H9 (cell line): ENCODE measurements at regions not wholly inside any gene's neighbourhood (a gene's known extent, or its start where the extent isn't known, plus 50 kb on each side); places are given as distances from the start of the nearest gene placed in this dataset.
A peak's percentile ranks its signal among the peaks of the same experiment; 100 is the strongest.

Experiments
- DNase-seq: peaks from one replicate; pipeline ENCODE4 v3.0.0-alpha.2; 2017
- H2AFZ ChIP-seq: one replicate; pipeline ENCODE4 v1.6.1; 2013; ENCODE audit warnings: mild to moderate bottlenecking, low read length, control low read depth, moderate library complexity
- H2AK5ac ChIP-seq: 2 replicates; pipeline ENCODE4 v1.6.1; 2013; ENCODE audit warnings: low read length, control low read depth, mixed read lengths; ENCODE audit not compliant: insufficient read length
- H2BK120ac ChIP-seq: one replicate; pipeline ENCODE4 v1.6.1; 2013; ENCODE audit warnings: low read depth, mild to moderate bottlenecking, low read length, control low read depth, inconsistent platforms; ENCODE audit not compliant: poor library complexity, severe bottlenecking
- H2BK12ac ChIP-seq: 2 replicates; pipeline ENCODE4 v1.6.1; 2013; ENCODE audit warnings: low read length, control low read depth, mixed read lengths, low read depth; ENCODE audit not compliant: insufficient read length
- H2BK15ac ChIP-seq: 2 replicates; pipeline ENCODE4 v1.6.1; 2013; ENCODE audit warnings: low read depth, low read length, control low read depth
- H2BK20ac ChIP-seq: one replicate; pipeline ENCODE4 v1.6.1; 2013; ENCODE audit warnings: low read depth, mild to moderate bottlenecking, low read length, control low read depth, inconsistent platforms; ENCODE audit not compliant: poor library complexity, severe bottlenecking
- H2BK5ac ChIP-seq: 2 replicates; pipeline ENCODE4 v1.6.1; 2013; ENCODE audit warnings: low read length, control low read depth, mixed read lengths; ENCODE audit not compliant: insufficient read length
- H3K14ac ChIP-seq: 2 replicates; pipeline ENCODE4 v1.6.1; 2013; ENCODE audit warnings: low read length, control low read depth; ENCODE audit not compliant: insufficient read depth
- H3K18ac ChIP-seq: 2 replicates; pipeline ENCODE4 v1.6.1; 2013; ENCODE audit warnings: low read depth, mild to moderate bottlenecking, mixed read lengths, low read length, control low read depth; ENCODE audit not compliant: insufficient read length
- H3K23ac ChIP-seq: 2 replicates; pipeline ENCODE4 v1.6.1; 2013; ENCODE audit warnings: low read length, control low read depth, mixed read lengths, low read depth; ENCODE audit not compliant: insufficient read length
- H3K23me2 ChIP-seq: 2 replicates; pipeline ENCODE4 v1.6.1; 2013; ENCODE audit warnings: low read depth, mild to moderate bottlenecking, mixed read lengths, low read length, control low read depth; ENCODE audit not compliant: insufficient read length, poor library complexity, severe bottlenecking
- H3K27ac ChIP-seq: 2 replicates; pipeline ENCODE4 v1.5.1; 2013; ENCODE audit warnings: low read length, control low read depth, mixed read lengths, low read depth; ENCODE audit not compliant: insufficient read length
- H3K27me3 ChIP-seq: 2 replicates; pipeline ENCODE4 v1.6.1; 2013; ENCODE audit warnings: low read length, control low read depth, inconsistent platforms; ENCODE audit not compliant: insufficient read depth
- H3K4ac ChIP-seq: 2 replicates; pipeline ENCODE4 v1.6.1; 2013; ENCODE audit warnings: low read depth, mild to moderate bottlenecking, control low read depth, inconsistent platforms, low read length, moderate library complexity
- H3K4me1 ChIP-seq: 2 replicates; pipeline ENCODE4 v1.6.1; 2013; ENCODE audit warnings: low read length, control low read depth, inconsistent platforms; ENCODE audit not compliant: insufficient read depth
- H3K4me2 ChIP-seq: 2 replicates; pipeline ENCODE4 v1.6.1; 2013; ENCODE audit warnings: low read length, control low read depth, mixed read lengths; ENCODE audit not compliant: insufficient read length, insufficient read depth
- H3K56ac ChIP-seq: 2 replicates; pipeline ENCODE4 v1.6.1; 2013; ENCODE audit warnings: low read depth, mild to moderate bottlenecking, mixed read lengths, low read length, control low read depth; ENCODE audit not compliant: insufficient read length
- H3K79me1 ChIP-seq: 2 replicates; pipeline ENCODE4 v1.6.1; 2013; ENCODE audit warnings: low read depth, mild to moderate bottlenecking, moderate library complexity, low read length, control low read depth, inconsistent platforms; ENCODE audit not compliant: insufficient read depth, poor library complexity, severe bottlenecking
- H3K79me2 ChIP-seq: 2 replicates; pipeline ENCODE4 v1.6.1; 2013; ENCODE audit warnings: low read length, control low read depth, inconsistent platforms; ENCODE audit not compliant: insufficient read depth
- H3K9ac ChIP-seq: 2 replicates; pipeline ENCODE4 v1.6.1; 2013; ENCODE audit warnings: low read length, control low read depth, mixed read lengths; ENCODE audit not compliant: insufficient read length; ENCODE audit errors: extremely low read depth
- H3K9me3 ChIP-seq: one replicate; pipeline ENCODE4 v1.6.1; 2013; ENCODE audit warnings: low read depth, low read length, inconsistent platforms; ENCODE audit not compliant: control insufficient read depth
- H3T11ph ChIP-seq: one replicate; pipeline ENCODE4 v1.6.1; 2013; ENCODE audit warnings: mild to moderate bottlenecking, low read length, control low read depth, inconsistent platforms
- H4K20me1 ChIP-seq: one replicate; pipeline ENCODE4 v1.6.1; 2013; ENCODE audit not compliant: control insufficient read depth, insufficient read length, insufficient read depth
- H4K5ac ChIP-seq: 2 replicates; pipeline ENCODE4 v1.6.1; 2013; ENCODE audit warnings: low read depth, mild to moderate bottlenecking, mixed read lengths, low read length, control low read depth; ENCODE audit not compliant: insufficient read length
- H4K8ac ChIP-seq: replicated peaks from 2 replicates; pipeline ENCODE4 v1.6.1; 2013; ENCODE audit warnings: low read length, control low read depth, mixed read lengths, low read depth; ENCODE audit not compliant: insufficient read length
- H4K91ac ChIP-seq: 2 replicates; pipeline ENCODE4 v1.6.1; 2013; ENCODE audit warnings: low read depth, mild to moderate bottlenecking, moderate library complexity, mixed read lengths, low read length, control low read depth; ENCODE audit not compliant: insufficient read length
- H3K27ac Mint-ChIP-seq, 3 experiments: 2 replicates in 2 of 3; 3 replicates in 1 of 3; pipeline ENCODE4 v1.8.0; 2020 to 2021; ENCODE audit warnings: mixed read lengths in 3 of 3, mild to moderate bottlenecking in 1 of 3, moderate library complexity in 1 of 3
- H3K27me3 Mint-ChIP-seq: 2 replicates; pipeline ENCODE4 v1.8.0; 2021; ENCODE audit warnings: low read depth, mild to moderate bottlenecking, moderate library complexity, mixed read lengths
- H3K36me3 Mint-ChIP-seq, 3 experiments: 2 replicates in 2 of 3; 3 replicates in 1 of 3; pipeline ENCODE4 v1.8.0; 2020 to 2021; ENCODE audit warnings: low read depth in 3 of 3, mixed read lengths in 3 of 3; ENCODE audit not compliant: insufficient read depth in 1 of 3
- H3K4me1 Mint-ChIP-seq, 2 experiments: 2 replicates each; pipeline ENCODE4 v1.8.0; 2020; ENCODE audit warnings: mixed read lengths in 2 of 2
- H3K4me3 Mint-ChIP-seq, 2 experiments: 2 replicates in 1 of 2; 3 replicates in 1 of 2; pipeline ENCODE4 v1.8.0; 2020 to 2021; ENCODE audit warnings: mild to moderate bottlenecking in 2 of 2, mixed read lengths in 2 of 2, moderate library complexity in 1 of 2
- H3K9me3 Mint-ChIP-seq, 2 experiments: 2 replicates in 1 of 2; 3 replicates in 1 of 2; pipeline ENCODE4 v1.8.0; 2020; ENCODE audit warnings: mild to moderate bottlenecking in 2 of 2, mixed read lengths in 2 of 2, moderate library complexity in 1 of 2
- CTCF ChIP-seq: fragments of 200-600 bp; sonication (generic); conservative IDR thresholded peaks from 3 replicates; pipeline ENCODE4 v1.8.0; 2021; ENCODE audit warnings: antibody characterized with exemption, mild to moderate bottlenecking
- WGBS: extraction: QIAGEN DNeasy Blood & Tissue Kit; methylation state at CpG from one replicate; pipeline ENCODE4 v1.1.7; 2013; ENCODE audit warnings: missing lambda C conversion rate, low lambda C conversion rate, mixed read lengths; ENCODE audit not compliant: insufficient read length; ENCODE audit errors: extremely low coverage; 5-methylcytosine and 5-hydroxymethylcytosine counted together

- Histone ChIP-seq H3K9me3 (no peaks in the 10 kb centered on the region), H4K20me1 (no peaks in the 10 kb centered on the region), H3K79me1 (no peaks in the 10 kb centered on the region), H2AFZ (no peak overlapping the region), H3K56ac (no peak overlapping the region), H2BK5ac (no peak overlapping the region), H3K4ac (no peak overlapping the region), H3K9ac (no peak overlapping the region), H3K18ac (no peak overlapping the region), H4K8ac (no peak overlapping the region), H3K4me1 (no peaks in the 10 kb centered on the region), H3K23ac (no peak overlapping the region), H2BK15ac (no peak overlapping the region), H3K4me2 (no peak overlapping the region), H3K27ac (no peak overlapping the region), H3K23me2 (no peaks in the 10 kb centered on the region), H3K14ac (no peak overlapping the region), H2AK5ac (no peak overlapping the region), H2BK120ac (no peak overlapping the region), H2BK12ac (no peak overlapping the region), H3K27me3 (no peaks in the 10 kb centered on the region), H2BK20ac (no peak overlapping the region), H3K79me2 (no peaks in the 10 kb centered on the region), H4K5ac (no peak overlapping the region), H4K91ac (no peak overlapping the region), H3T11ph (no peak overlapping the region)
- Mint-ChIP-seq H3K27me3 (peaks cover 42% of the 10 kb centered on the region), H3K4me1 (no peaks in the 10 kb centered on the region), H3K36me3 (no peaks in the 10 kb centered on the region), H3K4me3 (no peak overlapping the region), H3K9me3 (no peaks in the 10 kb centered on the region; a peak in 1 of 5 replicates), H3K27ac (peak overlapping the region in 1 of 3 experiments; percentile 43; a peak in 1 of 7 replicates)
- DNase-seq: no peak
- no peak for TF ChIP-seq CTCF
- no CpG with 5 or more reads among the region's 1 CpG for WGBS
Measured at GRCh38 chr6:29999416-29999815, 57.1 kb downstream of the HLA-A start.
